WTC11 (cell line): ENCODE measurements at regions not wholly inside any gene's neighbourhood (a gene's known extent, or its start where the extent isn't known, plus 50 kb on each side); places are given as distances from the start of the nearest gene placed in this dataset.

Experiments used
- SP1 ChIP-seq: sonication (generic); formaldehyde crosslinking; conservative IDR thresholded peaks from 2 replicates; pipeline ENCODE4 v1.8.1; 2022; ENCODE audit warnings: missing genetic modification reagents
- TP53 ChIP-seq: sonication (generic); formaldehyde crosslinking; IDR thresholded peaks from 2 replicates; pipeline ENCODE4 v1.8.1; 2023; ENCODE audit warnings: mild to moderate bottlenecking, missing genetic modification reagents
- TF ChIP-seq, protein P1 (sequence below): sonication (generic); formaldehyde crosslinking; conservative IDR thresholded peaks from 2 replicates; pipeline ENCODE4 v1.8.1; 2022; ENCODE audit warnings: mild to moderate bottlenecking, missing genetic modification reagents
- TF ChIP-seq, protein P2 (sequence below): fragments of 200-600 bp; IDR thresholded peaks from 2 replicates; pipeline ENCODE4 v1.8.0; 2022; ENCODE audit warnings: antibody characterized with exemption

DNA sequence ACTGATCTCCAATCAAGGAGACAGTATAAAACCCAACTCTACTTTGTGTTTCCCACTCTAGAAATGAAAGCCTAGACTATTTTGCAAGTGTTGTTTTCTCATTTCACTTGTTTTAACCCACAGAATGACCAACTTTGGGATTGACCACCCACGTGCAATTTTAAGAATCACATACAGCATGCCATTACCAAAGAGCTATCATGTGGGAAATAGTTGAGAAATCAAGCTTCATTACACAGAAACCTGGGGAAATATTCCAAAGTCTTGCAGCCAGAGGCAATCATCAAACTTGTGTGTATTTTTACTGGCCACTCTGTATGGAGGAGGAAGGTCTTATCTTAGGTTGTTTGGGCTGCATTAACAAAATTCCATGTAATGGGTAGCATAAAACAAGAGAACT lies 451.4 kb upstream of the DAB2 start:
- TF ChIP-seq, protein P1, sequence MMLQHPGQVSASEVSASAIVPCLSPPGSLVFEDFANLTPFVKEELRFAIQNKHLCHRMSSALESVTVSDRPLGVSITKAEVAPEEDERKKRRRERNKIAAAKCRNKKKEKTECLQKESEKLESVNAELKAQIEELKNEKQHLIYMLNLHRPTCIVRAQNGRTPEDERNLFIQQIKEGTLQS (CRISPR knock-in tag): no peak
- TF ChIP-seq SP1 (CRISPR knock-in tag): no peak
- TF ChIP-seq, protein P2, sequence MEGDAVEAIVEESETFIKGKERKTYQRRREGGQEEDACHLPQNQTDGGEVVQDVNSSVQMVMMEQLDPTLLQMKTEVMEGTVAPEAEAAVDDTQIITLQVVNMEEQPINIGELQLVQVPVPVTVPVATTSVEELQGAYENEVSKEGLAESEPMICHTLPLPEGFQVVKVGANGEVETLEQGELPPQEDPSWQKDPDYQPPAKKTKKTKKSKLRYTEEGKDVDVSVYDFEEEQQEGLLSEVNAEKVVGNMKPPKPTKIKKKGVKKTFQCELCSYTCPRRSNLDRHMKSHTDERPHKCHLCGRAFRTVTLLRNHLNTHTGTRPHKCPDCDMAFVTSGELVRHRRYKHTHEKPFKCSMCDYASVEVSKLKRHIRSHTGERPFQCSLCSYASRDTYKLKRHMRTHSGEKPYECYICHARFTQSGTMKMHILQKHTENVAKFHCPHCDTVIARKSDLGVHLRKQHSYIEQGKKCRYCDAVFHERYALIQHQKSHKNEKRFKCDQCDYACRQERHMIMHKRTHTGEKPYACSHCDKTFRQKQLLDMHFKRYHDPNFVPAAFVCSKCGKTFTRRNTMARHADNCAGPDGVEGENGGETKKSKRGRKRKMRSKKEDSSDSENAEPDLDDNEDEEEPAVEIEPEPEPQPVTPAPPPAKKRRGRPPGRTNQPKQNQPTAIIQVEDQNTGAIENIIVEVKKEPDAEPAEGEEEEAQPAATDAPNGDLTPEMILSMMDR: no peak
- no peak for TF ChIP-seq TP53 (CRISPR knock-in tag)
